GM19328 (cell line): ENCODE measurements at regions not wholly inside any gene's neighbourhood (a gene's known extent, or its start where the extent isn't known, plus 50 kb on each side); places are given as distances from the start of the nearest gene placed in this dataset.
"Not testable (repeated sequence)": the region's sequence is repeated elsewhere in the genome, so short reads cannot be mapped to it uniquely, and the experiment has no call there.

Experiments used
- ATAC-seq: cut with Tn5 transposase; IDR thresholded peaks from one replicate; pipeline ENCODE4 v1.9.1; 2021; ENCODE audit warnings: mild to moderate bottlenecking, moderate library complexity; ENCODE audit not compliant: unreplicated experiment

- ATAC-seq, result no peak
These were observed 431.8 kb downstream of the RPS24 start for GRCh38 chr10:78465431-78465830.

- ATAC-seq, result no peak
These were observed 433.9 kb downstream of the RPS24 start for GRCh38 chr10:78467496-78468106.

- not testable (repeated sequence) for ATAC-seq
These were observed 435.1 kb downstream of the RPS24 start for GRCh38 chr10:78468731-78469130.

- ATAC-seq, result no peak
These were observed 436.8 kb downstream of the RPS24 start for GRCh38 chr10:78470267-78471103.

- no peak for ATAC-seq
These were observed 437.7 kb downstream of the RPS24 start for GRCh38 chr10:78471326-78471722.

GRCh38 chr10:78471723-78472550 lies 438.3 kb downstream of the RPS24 start:
- no peak for ATAC-seq

GRCh38 chr10:78472551-78472890 lies 438.9 kb downstream of the RPS24 start:
- ATAC-seq, result no peak

GRCh38 chr10:78473006-78473405 lies 439.3 kb downstream of the RPS24 start:
- ATAC-seq, result no peak

GRCh38 chr10:78474743-78475142 lies 441.1 kb downstream of the RPS24 start:
- ATAC-seq, result no peak

- no peak for ATAC-seq
These were observed 441.8 kb downstream of the RPS24 start for GRCh38 chr10:78475437-78475836.

- ATAC-seq, result no peak
These were observed 442.5 kb downstream of the RPS24 start for GRCh38 chr10:78476156-78476555.

GRCh38 chr10:78476844-78477243 lies 443.2 kb downstream of the RPS24 start:
- ATAC-seq, result no peak

- no peak for ATAC-seq
These were observed 445.3 kb downstream of the RPS24 start for GRCh38 chr10:78478919-78479318.

- ATAC-seq, result no peak
These were observed 445.8 kb downstream of the RPS24 start for GRCh38 chr10:78479467-78479866.

- ATAC-seq, result no peak
These were observed 448.2 kb downstream of the RPS24 start for GRCh38 chr10:78481842-78482241.

GRCh38 chr10:78483641-78484040 lies 450.0 kb downstream of the RPS24 start:
- ATAC-seq, result no peak

GRCh38 chr10:78489034-78489433 lies 455.4 kb downstream of the RPS24 start:
- ATAC-seq, result no peak

GRCh38 chr10:78491812-78492211 lies 458.1 kb downstream of the RPS24 start:
- no peak for ATAC-seq

GRCh38 chr10:78492424-78492823 lies 458.8 kb downstream of the RPS24 start:
- ATAC-seq, result no peak

GRCh38 chr10:78494179-78494578 lies 460.5 kb downstream of the RPS24 start:
- ATAC-seq, result no peak

- ATAC-seq, result no peak
These were observed 468.7 kb downstream of the RPS24 start for GRCh38 chr10:78502210-78502936.
